ENCODE measurements at regions not wholly inside any gene's neighbourhood (a gene's known extent, or its start where the extent isn't known, plus 50 kb on each side); places are given as distances from the start of the nearest gene placed in this dataset.
"Not testable (repeated sequence)": the region's sequence is repeated elsewhere in the genome, so short reads cannot be mapped to it uniquely, and the experiment has no call there.

DNA sequence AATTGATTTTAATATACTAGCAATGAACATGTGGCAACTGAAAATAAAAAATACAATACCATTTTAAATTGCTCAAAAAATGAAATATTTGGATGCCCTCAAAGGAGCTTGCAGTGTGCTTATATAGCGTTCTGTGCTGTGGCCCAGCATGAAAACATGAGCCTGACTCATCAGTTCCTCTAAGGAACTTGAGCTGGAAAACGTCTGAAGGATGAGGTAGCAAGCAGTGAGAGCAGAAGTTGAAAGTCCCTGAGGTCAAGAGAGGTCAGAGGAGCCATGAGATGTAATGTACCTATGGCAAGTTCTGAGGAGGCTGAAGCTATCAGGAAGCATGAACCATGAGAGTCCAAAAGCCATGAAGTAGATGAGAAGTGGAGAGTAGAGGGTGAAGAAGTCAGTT, 59.7 kb downstream of the HMGB3 start:
- DNase-seq, result no peak

DNA sequence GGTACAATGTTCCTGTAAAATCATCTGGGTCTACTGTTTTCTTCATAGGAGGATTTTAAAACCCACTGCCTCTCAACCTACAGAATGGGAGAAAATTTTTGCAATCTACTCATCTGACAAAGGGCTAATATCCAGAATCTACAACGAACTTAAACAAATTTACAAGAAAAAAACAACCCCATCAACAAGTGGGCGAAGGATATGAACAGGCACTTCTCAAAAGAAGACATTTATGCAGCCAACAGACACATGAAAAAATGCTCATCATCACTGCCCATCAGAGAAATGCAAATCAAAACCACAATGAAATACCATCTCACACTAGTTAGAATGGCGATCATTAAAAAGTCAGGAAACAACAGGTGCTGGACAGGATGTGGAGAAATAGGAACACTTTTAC, 83.2 kb downstream of the HMGB3 start:
- not testable (repeated sequence) for DNase-seq

DNA sequence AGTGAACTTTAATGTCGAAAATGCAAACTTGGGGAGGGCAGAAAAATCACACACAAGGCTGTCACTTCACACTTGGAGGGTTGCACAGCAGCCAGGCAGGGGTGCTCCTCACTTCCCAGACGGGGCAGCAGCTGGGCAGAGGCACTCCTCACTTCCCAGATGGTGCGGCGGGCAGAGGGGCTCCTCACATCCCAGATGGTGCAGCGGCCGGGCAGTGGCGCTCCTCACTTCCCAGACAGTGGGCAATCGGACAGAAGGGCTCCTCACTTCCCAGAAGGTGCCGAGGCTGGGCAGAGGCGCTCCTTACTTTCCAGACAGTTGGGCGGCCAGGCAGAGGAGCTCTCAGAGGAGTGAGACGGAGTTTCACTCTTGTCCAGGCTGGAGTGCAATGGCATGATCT, 90.6 kb downstream of the HMGB3 start:
- DNase-seq, result no peak

DNA sequence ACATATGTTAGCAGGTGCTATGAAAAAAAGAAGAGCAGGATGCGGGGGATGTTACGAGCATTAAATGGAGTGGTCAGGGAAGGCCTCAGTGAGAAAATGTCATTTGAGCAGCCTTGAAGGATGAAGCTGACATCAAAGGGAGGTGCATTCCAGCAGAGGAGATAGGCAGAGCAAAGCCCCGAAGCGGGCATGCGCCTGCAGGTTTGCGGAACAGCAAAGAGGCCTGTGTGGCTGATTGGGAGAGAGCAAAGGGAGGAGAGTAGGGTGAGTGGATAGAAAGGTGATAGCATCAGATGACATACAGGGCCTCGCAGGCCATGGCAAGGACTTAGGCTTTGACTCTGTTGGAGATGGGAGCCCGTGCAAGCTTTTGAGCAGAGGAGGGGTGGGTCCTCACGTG, 95.4 kb upstream of the GPR50 start:
- peak; percentile 54 for DNase-seq

DNA sequence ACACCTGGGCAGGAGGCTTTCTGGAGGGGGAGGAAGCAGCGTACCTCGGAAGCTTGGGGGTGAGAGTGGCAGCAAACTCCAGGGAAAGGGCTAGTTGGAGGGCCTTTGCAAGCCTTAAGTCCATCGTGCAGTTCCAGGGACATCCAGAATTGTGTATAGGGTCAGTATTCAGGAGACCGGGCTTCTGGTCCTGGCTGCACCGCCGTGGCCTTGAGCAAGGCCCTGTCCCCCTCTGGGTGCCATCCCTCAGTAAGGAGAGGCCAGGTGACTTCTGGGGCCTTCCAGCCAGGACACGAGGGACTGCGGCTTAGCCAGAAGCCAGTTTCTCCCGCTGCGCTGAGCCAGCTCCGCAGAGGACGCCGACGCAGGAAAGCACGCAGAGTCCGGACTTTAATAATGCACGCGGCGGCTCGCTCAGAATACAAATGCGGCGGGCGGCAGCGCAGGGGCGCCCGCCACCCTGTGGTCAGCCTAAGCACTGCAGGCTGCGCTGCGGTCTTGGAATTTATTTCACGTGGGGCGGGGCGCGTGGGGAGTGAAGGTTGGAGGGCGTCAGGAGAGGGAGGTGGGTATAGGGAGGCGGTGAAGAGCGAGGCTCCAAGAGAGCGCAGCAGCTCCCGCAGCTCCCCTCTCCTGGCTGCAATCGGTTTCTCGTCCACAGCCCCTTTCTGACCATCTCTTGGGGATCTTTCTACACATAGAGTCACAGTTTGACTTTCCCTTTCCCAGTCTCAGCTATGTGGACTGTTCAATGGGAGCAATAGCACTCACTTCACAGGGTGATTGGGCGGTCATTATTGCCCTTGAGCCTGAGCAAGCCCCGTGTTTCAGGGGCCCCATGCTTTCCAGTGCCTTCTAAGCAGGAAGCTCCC, 94.1 kb upstream of the GPR50 start:
- DNase-seq, result peak; percentile 76

DNA sequence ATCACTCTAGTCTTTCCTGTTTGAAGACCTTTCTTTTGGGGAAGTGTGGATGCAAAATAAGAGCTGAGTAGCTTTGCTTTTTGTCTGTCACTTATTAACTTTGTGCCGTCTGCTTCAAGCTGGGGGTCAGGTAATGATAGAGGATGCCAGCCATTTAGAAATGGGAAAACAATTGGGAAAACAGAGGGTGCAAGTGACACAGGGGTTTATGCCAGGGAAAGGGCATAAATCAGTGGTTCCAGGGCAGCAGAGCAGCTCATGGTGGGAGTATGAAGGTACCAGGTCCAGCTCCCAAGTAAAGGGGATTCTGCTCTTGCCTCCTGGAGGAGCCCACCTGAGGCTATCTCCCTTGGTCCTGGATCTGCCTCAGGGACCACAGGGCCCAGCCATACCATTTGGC, 91.9 kb upstream of the GPR50 start:
- DNase-seq, result no peak

DNA sequence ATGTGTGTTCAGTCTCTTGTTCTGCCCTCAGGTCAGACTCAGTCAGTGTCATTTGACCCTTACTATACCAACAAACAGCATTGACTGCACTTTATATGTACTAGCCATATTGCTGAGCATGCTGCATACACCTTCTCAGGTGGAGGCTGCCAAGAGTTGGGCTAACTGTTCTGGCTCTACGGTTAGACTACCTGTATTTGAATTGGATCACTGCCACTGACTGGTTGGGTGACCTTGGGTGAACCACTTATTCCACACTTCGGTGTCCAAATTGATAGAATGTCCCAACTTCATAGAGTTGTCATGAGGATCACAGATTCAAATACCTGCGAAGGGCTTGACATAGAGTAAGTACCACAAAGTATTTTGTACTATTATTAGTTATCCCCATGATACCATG, 91.2 kb upstream of the GPR50 start:
- DNase-seq, result no peak

DNA sequence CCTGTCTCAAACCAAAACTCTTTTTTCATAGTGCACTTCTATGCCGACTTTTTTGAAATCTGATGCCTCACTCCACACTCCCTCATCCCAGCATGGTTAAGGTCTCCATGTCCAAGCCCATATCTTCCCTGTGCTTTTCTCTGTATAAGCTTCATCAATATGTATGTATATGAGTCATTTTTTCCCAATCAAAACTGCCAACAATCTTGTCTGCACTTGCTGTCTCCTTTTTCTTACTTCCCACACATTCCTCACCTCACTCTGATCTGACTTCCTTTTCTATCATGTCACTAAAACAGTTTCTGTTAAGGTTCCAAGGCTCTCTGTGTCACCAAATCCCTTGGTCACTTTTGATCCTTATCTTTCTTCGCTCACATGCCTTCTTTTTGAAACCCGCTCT, 88.2 kb upstream of the GPR50 start:
- no peak for DNase-seq

DNA sequence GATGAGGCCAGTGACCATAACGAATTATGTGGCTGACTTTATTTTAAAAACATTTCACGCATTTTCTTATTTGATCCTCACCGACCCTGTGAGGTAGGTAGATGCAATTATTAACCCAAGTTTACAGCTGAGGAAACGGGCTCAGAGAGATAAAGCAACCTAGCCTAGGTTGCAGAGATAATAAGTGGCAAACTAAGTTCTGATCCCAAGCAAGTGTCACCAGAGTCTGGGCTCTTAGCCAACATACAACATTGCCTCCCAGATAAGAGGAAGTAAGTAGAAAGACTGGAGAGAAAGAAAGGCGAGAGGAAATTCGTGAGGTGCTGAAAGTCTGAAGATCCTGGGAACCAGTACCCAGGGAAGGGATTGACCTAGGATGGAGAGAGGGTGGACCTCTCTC, 77.4 kb upstream of the GPR50 start:
- no peak for DNase-seq

DNA sequence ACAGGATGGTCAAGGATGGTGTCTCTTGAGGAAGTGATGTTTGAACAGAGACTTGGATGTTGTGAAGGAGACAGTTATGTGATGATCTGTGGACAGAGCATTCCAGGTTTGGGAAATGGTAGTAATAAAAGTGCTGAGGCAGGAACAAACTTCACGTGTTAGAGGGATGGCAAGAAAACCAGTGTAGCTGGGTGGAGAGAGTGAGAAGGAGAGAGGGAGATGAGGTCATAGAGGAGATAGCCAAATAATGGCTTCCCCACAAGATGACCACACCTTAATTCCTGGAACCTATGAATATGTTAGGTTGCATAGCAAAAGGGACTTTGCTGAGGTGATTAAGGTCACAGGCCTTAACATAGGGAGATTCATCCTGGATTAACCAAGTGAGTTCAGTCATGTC, 75.6 kb upstream of the GPR50 start:
- DNase-seq, result no peak

DNA sequence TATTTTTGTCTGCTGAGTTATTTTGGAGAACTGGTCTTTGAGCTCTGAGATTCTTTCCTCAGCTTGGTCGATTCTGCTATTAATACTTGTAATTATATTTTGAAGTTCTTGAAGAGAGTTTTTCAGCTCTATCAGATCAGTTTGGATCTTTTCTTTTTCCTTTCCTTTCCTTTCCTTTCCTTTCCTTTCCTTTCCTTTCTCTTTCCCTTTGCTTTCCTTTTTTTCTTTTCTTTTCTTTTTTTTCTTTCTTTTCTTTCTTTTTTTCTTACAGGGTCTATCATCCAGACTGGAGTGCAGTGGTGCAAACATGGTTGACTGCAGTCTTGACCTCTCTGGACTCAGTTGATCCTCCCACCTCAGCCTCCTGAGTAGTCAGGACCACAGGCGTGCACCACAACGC, 63.2 kb upstream of the GPR50 start:
- DNase-seq, result not testable (repeated sequence)

All from islet precursor cell (in vitro differentiated cells).